ENCODE measurements at regions not wholly inside any gene's neighbourhood (a gene's known extent, or its start where the extent isn't known, plus 50 kb on each side); places are given as distances from the start of the nearest gene placed in this dataset.

DNA sequence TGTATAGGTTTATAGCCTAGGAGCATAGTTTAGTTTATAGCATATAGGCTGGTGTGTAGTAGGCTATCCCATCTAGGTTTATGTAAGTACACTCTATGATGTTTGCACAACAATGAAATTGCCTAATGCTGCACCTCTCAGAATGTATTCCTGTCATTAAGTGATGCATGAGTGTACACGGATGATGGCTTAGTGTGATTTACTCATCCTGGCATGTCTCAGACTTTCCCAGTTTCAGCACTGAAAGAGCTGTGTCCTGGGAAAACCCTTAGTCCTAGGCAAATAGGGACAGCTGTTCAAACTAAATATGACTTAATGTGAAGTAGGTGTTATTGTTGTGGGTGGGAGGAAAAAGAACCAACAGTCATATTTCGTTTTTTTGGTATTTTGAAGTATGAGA is 264.9 kb upstream of the MAGEB18 start (continued):
- TF ChIP-seq, protein P1, sequence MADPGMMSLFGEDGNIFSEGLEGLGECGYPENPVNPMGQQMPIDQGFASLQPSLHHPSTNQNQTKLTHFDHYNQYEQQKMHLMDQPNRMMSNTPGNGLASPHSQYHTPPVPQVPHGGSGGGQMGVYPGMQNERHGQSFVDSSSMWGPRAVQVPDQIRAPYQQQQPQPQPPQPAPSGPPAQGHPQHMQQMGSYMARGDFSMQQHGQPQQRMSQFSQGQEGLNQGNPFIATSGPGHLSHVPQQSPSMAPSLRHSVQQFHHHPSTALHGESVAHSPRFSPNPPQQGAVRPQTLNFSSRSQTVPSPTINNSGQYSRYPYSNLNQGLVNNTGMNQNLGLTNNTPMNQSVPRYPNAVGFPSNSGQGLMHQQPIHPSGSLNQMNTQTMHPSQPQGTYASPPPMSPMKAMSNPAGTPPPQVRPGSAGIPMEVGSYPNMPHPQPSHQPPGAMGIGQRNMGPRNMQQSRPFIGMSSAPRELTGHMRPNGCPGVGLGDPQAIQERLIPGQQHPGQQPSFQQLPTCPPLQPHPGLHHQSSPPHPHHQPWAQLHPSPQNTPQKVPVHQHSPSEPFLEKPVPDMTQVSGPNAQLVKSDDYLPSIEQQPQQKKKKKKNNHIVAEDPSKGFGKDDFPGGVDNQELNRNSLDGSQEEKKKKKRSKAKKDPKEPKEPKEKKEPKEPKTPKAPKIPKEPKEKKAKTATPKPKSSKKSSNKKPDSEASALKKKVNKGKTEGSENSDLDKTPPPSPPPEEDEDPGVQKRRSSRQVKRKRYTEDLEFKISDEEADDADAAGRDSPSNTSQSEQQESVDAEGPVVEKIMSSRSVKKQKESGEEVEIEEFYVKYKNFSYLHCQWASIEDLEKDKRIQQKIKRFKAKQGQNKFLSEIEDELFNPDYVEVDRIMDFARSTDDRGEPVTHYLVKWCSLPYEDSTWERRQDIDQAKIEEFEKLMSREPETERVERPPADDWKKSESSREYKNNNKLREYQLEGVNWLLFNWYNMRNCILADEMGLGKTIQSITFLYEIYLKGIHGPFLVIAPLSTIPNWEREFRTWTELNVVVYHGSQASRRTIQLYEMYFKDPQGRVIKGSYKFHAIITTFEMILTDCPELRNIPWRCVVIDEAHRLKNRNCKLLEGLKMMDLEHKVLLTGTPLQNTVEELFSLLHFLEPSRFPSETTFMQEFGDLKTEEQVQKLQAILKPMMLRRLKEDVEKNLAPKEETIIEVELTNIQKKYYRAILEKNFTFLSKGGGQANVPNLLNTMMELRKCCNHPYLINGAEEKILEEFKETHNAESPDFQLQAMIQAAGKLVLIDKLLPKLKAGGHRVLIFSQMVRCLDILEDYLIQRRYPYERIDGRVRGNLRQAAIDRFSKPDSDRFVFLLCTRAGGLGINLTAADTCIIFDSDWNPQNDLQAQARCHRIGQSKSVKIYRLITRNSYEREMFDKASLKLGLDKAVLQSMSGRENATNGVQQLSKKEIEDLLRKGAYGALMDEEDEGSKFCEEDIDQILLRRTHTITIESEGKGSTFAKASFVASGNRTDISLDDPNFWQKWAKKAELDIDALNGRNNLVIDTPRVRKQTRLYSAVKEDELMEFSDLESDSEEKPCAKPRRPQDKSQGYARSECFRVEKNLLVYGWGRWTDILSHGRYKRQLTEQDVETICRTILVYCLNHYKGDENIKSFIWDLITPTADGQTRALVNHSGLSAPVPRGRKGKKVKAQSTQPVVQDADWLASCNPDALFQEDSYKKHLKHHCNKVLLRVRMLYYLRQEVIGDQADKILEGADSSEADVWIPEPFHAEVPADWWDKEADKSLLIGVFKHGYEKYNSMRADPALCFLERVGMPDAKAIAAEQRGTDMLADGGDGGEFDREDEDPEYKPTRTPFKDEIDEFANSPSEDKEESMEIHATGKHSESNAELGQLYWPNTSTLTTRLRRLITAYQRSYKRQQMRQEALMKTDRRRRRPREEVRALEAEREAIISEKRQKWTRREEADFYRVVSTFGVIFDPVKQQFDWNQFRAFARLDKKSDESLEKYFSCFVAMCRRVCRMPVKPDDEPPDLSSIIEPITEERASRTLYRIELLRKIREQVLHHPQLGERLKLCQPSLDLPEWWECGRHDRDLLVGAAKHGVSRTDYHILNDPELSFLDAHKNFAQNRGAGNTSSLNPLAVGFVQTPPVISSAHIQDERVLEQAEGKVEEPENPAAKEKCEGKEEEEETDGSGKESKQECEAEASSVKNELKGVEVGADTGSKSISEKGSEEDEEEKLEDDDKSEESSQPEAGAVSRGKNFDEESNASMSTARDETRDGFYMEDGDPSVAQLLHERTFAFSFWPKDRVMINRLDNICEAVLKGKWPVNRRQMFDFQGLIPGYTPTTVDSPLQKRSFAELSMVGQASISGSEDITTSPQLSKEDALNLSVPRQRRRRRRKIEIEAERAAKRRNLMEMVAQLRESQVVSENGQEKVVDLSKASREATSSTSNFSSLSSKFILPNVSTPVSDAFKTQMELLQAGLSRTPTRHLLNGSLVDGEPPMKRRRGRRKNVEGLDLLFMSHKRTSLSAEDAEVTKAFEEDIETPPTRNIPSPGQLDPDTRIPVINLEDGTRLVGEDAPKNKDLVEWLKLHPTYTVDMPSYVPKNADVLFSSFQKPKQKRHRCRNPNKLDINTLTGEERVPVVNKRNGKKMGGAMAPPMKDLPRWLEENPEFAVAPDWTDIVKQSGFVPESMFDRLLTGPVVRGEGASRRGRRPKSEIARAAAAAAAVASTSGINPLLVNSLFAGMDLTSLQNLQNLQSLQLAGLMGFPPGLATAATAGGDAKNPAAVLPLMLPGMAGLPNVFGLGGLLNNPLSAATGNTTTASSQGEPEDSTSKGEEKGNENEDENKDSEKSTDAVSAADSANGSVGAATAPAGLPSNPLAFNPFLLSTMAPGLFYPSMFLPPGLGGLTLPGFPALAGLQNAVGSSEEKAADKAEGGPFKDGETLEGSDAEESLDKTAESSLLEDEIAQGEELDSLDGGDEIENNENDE (IDR thresholded peaks at IDR 0.05; ENCODE audit: insufficient replicate concordance, low read length) = no peak
